Stomach (tissue), 4 donors: ENCODE measurements at regions not wholly inside any gene's neighbourhood (a gene's known extent, or its start where the extent isn't known, plus 50 kb on each side); places are given as distances from the start of the nearest gene placed in this dataset.
"Not testable (repeated sequence)": the region's sequence is repeated elsewhere in the genome, so short reads cannot be mapped to it uniquely, and the experiment has no call there.

ENCODE experiments used
- CTCF ChIP-seq, 7 experiments: fragments of 450-650 bp in 4 of 7; fragments of 200-600 bp in 3 of 7; sonication (generic) in 3 of 7; IDR thresholded peaks; one replicate each; pipeline ENCODE4 v1.5.1; 2016 to 2019; ENCODE audit warnings: antibody characterized with exemption in 7 of 7, control low read depth in 2 of 7, mild to moderate bottlenecking in 1 of 7
- EP300 ChIP-seq: sonication (generic); formaldehyde crosslinking; IDR thresholded peaks from one replicate; pipeline ENCODE4 v1.6.1; 2017; ENCODE audit warnings: antibody characterized with exemption
- POLR2A ChIP-seq, 4 donors: fragments of 450-650 bp; IDR thresholded peaks; one replicate each; pipeline ENCODE4 v1.6.1; 2016; ENCODE audit warnings: antibody characterized with exemption in 4 of 4, control low read depth in 2 of 4, mild to moderate bottlenecking in 1 of 4, moderate library complexity in 1 of 4

GRCh38 chr16:29159603-29160002, 174.8 kb downstream of the LAT start:
- not testable (repeated sequence) for TF ChIP-seq POLR2A (IDR thresholded peaks at IDR 0.05); CTCF (IDR thresholded peaks at IDR 0.05); EP300
